HG03097 (cell line): ENCODE measurements at regions not wholly inside any gene's neighbourhood (a gene's known extent, or its start where the extent isn't known, plus 50 kb on each side); places are given as distances from the start of the nearest gene placed in this dataset.

Experiments
- ATAC-seq: cut with Tn5 transposase; IDR thresholded peaks from one replicate; pipeline ENCODE4 v1.9.1; 2021; ENCODE audit not compliant: unreplicated experiment, low FRiP score

DNA sequence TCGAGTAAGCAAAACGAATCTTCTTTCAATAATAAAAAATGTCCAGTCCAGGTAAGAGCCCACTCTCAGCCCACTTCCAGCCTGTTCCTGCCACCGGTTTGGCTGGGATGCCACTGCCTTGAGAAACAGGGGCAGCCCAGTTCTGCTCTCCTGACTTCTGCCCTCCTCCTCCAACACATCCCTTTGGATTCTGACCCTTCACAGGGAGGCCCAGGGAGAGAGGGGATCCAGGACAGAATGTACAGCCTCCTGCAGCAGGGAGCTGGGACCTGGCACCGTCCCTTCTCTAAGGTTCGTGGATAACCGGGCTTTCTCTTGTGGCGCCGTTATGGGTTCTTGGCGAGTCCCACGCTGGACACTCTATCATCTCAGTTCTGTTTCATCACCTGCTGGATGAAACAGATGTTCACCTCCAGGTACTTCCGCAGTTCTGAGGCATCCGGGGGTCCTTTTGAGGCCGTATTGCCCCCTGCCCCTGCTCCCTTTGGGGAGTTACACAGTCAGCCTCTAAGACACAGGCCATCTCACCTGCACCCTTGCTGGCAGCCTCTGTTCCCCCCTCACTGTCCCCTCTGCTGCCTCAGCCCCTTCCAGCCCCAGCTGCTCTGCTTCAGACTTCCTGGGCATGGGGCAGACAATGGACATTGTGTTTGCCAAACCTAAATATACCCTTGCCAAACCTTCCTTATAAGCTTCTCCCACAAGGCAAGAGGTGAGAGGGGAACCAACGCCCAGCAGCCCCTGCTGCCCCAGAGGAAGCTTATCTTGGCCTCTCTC is 203.8 kb upstream of the ZMIZ1 start:
- no peak for ATAC-seq

DNA sequence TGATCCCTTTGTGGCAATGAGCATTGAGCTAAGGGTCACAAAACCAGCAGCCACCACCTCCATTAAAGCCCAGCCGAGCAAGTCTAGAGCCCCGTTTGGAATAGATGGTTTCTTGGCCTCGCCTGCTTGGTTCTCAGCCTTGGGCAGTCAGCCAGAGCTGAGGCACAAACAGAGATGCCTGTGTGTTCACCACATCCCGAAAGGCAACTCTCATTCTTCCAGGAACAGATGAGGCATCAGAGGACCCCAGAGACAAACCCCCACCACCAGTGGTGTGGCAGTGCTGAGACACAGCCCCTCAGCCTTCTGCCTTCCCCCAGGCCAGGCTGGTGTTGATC is 203.3 kb upstream of the ZMIZ1 start:
- ATAC-seq, result no peak

DNA sequence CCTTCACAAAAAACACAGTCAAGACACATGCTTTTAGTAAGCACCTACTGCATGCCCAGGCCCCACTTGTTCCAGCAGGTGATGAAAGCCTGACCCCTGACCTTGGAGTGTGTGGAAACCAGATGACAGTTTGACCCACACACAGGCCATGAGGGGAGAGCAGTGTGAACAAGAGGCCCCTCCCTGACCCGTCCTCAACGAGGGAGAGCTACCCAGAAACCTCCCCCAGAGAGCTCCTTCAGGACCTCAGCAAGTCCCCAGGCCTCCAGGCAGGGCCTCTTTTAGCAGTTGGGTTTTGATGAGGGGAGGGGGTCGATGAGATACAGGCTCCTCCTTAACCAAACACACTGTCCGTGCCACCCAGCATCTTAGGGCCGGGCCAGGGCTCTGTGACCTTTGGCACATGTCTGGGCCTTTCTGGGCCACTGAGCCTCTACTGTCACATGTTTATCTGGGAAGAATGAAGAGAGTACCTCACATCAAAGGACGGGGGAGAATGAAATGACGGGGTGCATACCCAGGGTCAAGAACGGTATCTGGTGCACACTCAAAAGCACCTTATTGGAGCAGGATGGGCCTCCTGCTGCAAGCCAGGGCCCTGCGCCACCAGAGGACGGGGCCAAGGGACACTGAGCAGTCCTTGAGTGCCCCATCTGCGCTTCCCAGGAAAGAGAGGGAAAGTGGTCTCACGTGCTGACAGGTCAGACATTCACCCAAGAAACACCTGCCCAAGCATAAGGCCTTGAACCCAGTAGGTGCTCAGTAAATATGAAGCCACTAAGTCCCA is 202.6 kb upstream of the ZMIZ1 start:
- no peak for ATAC-seq

GRCh38 chr10:78866731-78867554 is 201.8 kb upstream of the ZMIZ1 start:
- ATAC-seq, result no peak

DNA sequence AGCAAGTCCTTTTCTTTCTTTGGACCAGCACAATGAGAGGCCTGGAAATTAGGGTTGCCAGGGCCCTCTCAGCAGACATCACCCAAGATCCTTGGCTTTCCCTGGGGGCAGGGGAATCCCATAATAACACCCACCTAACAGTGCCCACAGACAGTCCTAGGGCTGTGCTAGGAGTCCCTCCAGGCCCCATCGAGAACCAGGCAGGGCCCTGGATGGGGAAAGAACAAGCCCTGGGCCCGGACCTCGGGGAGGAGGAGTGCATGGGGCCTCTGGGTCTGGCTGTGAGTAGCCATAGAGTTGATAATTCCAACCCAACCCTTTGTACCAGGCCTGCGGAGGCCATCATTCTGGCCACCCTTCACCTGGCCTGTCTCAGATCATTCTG is 201.2 kb upstream of the ZMIZ1 start:
- no peak for ATAC-seq

- no peak for ATAC-seq
Observed at GRCh38 chr10:78868048-78868447, 200.7 kb upstream of the ZMIZ1 start.

DNA sequence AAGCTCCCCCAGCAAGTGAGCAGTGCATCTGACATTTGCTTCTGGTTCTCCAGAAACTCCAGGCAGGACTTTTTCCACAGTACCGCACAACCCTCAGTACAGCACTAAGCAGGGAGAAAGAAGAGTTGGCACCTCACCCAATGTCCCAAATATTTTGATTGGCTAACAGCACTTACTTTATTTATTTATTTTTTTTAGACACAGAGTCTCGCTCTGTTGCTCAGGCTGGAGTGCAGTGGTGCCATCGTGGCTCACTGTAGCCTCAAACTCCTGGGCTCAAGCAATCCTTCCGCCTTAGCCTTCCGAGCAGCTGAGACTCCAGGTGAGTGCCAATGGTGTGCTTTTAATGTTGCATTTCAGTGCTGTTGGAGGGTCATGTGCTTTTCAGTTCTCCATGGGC is 200.3 kb upstream of the ZMIZ1 start:
- no peak for ATAC-seq

- ATAC-seq, result no peak
Observed at GRCh38 chr10:78868861-78869260, 199.9 kb upstream of the ZMIZ1 start.

- ATAC-seq, result no peak
Observed at GRCh38 chr10:78869508-78870454, 199.0 kb upstream of the ZMIZ1 start.

GRCh38 chr10:78870458-78870857 is 198.3 kb upstream of the ZMIZ1 start:
- no peak for ATAC-seq

GRCh38 chr10:78871796-78872195 is 197.0 kb upstream of the ZMIZ1 start:
- no peak for ATAC-seq

DNA sequence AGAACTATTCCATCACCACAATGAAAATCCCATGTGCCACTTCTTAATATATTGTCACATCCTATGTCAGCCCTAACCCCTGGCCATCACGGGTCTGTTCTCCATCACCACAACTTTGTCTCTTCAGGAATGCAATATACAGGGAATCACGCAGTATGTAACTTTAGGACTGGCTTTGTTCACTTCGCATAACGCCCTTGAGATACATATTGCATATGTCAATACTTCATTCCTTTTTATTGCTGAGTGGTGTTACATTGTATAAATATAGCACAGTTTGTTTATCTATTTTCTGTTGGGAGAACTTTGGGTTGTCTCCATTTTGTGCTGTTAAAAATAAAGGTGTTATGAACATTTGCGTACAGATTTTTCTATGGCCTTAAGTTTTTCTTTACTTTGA is 195.4 kb upstream of the ZMIZ1 start:
- ATAC-seq, result no peak

GRCh38 chr10:78875331-78875877 is 193.4 kb upstream of the ZMIZ1 start:
- ATAC-seq, result no peak

DNA sequence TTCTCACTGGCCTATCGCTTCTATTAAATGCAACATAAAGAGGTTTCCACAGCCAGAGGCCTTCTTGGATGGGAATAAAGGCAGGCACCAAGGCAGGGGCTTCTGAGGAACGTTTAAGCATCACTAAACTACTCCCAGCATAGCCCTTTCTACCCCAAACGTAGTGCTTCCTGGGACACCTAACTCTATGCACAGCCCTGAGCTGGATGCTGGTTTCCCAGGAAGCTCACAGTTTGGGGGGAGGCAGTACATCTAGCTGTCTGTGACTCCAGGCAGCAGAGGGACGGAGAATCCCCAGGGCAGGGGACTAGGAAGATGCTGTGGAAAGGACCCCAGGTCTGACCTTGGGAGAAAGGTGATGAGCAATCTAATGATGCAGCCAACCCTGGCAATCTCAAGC is 192.8 kb upstream of the ZMIZ1 start:
- no peak for ATAC-seq

- no peak for ATAC-seq
Observed at GRCh38 chr10:78876449-78876848, 192.3 kb upstream of the ZMIZ1 start.

DNA sequence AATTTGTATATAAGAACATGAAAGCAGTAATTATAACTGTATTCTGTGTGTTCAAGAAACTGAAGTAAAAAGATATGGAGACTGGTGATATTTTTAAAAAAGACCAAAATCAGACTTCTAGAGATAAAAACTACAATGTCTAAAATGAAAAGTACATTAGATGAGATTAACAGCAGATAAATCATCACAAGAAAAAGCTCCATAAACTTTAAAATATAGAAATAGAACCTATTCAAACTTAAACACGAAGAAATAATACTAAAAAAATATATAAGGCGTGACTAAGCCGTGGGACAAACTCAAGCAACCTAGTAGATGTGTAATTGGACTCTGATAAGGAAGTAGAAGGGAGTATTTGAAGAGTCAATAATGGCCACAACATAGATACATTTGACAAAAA is 189.1 kb upstream of the ZMIZ1 start:
- no peak for ATAC-seq

DNA sequence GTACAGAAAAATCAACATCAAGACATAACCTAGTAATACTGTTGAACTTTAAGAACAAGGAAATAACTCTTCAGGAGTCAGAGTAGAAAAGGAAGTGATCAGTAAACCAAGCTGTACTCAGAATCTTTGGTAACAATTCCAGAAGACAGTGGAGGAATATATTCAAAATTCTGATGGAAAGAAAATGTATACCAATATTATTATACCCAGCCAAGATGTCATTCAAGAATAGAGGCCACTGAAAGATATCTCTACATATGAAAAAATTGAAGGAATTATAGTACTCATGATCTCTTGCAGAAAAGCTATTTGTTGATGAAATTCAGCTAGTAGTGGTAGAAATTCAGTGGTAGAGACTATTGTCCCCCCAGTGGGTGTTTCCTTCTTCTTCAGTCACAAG is 182.6 kb upstream of the ZMIZ1 start:
- ATAC-seq, result no peak

DNA sequence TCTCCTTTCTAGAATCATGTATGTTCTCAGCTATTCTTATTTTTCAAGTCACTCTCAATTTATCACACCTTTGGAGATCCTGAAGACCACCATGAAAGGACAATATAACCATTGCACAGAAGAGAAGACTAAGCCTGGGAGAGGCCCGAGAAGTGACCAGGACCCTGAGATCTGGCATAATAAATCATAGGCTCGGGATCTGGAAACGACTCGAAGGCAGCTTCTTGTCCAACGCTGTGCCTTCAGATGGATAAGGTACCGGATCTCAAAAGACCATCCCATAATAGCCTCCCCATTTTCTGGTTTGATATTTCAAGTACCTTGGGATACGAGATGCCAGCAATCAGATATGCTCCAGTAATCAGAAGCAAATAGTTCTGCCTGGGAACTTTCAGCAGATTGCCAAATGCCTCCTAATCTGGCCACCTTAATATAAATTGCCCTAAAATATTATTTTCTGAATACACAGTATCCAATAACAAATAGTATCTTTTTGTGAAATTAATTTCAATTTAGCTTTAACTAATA is 179.2 kb upstream of the ZMIZ1 start:
- ATAC-seq, result no peak

DNA sequence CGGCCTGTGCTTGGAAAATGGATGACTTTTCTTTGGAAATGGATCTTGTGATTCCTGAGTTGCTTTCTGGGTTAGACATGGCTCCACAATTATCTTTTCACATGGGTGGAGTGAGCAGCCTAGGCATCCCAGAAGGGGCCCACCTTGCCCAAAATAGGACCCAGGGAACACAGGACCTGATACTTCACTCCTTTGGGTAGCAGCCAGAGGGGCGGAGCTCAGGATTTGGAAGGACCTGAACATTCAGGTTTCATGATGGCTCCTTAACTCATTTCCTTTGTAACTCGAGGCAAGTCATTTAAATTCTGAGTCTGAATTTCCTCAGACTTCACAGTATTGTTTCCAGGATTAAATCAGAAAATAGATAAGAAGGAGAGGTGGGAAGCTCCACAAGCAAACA is 178.3 kb upstream of the ZMIZ1 start:
- ATAC-seq, result no peak

GRCh38 chr10:78891741-78892140 is 177.0 kb upstream of the ZMIZ1 start:
- no peak for ATAC-seq
